M059J (cell line): ENCODE measurements at regions not wholly inside any gene's neighbourhood (a gene's known extent, or its start where the extent isn't known, plus 50 kb on each side); places are given as distances from the start of the nearest gene placed in this dataset.

Experiments used
- DNase-seq: peaks from one replicate; pipeline ENCODE4 v3.0.0-alpha.2; 2012; ENCODE audit warnings: low read depth

DNA sequence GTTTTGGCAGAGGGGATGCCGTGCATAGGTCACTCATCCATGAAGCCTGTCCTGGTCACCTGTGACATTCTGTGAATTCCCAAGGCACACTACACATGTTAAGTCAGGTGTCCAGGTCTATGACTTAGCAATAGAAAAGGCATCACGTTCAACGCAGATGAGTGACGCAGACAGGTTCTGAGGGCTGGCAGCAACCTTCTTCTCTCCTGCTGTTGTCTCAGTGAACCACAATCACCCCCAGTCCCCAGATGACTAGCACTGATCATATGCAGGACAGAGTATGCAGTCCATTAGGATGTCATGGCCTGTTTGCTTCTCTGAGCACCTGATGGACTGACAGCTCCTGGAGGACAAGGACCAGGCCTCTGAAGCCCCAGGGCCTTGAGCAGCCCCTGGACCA lies 157.8 kb upstream of the KAZN start:
- peak; percentile 60 for DNase-seq

DNA sequence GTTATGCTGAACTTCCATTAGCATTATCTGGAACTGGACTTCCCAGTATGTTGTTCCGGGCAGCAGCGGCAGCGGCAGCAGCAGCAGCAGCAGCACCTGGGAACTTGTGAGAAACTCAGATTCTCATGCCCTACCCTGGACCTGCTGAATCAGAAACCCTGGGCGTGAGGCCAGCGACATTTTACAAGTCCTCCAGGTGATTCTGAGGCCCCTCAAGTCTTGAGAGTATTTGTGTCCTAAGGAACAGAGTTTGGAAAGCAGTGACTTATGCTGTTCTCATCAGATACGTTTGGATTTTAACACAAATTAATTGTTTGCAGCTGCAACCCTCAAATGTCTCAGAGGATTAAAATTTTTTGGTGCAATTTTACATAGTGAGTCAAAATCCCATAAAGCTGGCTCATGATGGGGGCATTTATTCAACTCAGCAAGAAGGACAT lies 157.2 kb upstream of the KAZN start:
- DNase-seq = peak; percentile 97

DNA sequence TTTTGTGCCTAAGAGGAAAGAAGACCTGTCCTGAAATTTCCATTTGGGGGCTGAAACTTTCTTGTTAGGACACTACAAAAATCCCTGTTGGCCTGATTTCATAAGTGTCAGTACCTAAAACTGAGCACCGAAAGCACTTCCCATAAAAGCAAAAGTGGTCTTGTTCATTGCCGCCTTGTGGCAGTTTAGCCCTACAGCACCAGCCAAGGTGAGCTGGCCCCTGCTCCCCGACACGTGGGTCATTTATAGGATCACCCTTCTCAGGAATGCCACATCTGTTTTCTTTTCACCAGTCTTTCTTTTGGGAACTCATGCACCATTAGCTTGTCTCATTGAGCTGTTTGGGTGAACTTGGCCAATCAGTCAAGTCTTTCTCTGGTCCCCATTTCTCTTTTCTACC lies 155.8 kb upstream of the KAZN start:
- peak; percentile 28 for DNase-seq

DNA sequence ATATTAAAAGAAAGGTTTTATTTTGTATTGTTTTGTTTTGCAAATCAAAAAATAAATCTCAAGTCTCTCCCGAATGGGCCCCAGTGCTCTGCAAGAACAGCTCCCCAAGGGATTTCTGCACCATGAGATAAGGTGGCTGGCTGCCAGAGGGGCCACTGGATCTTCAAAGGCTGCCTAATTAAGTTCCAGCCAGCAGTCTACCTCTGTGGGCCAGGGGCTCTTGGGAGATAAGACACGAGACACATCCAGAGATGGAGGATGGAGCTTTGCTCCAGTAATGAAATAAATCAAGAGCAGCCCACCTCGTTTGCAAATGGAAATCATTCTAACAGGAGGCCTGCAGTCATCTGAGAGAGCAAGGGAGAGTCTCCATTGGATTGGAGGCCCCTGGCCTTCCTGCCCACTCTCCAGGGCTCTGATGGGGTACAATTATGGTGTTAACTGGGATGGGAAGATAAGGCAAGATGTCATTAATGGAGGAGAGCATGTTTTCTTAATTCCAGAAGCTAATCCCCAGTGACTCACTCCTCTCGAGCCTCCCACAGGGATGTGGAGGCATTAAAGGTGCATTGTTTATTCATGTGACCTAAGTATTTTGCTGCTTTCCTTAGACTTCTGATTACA lies 155.2 kb upstream of the KAZN start:
- peak; percentile 19 for DNase-seq

DNA sequence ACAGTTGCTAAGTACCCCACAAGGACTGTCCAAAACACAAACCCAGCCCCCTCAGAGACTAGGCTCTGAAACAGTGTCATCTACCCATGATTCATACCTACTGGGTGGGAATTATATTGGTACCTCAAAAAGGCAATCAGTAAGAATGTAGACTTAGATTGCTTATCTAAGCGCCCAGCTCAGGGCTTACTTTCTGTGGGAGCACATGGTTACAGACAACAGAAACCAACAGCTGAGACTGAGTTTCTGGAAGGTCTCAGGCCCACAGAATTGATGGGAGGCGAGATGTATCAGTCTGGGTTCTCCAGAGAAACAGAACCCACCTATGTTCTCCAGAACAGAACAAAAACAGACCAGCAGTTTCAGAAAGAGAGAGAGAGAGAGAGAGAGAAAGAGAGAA lies 147.3 kb upstream of the KAZN start:
- DNase-seq = no peak

DNA sequence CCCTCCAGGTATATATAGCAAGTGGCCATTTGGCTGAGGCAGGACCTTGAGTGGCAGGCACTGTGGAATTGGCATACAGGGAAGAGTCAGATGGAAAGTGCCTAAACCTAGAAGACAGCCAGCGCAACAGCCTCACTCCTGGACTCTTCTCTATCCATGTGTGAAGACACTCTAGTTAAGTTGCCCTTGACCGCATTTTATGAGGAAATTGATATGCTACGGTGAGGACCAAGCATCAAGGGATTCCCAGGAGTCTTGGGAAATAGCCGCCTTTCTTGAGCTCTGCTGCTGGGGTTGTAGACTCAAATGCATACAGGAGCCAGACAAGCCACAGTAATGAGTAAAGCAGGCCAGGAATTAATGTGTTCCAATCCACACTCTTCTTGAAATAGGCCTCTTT lies 145.9 kb upstream of the KAZN start:
- no peak for DNase-seq

DNA sequence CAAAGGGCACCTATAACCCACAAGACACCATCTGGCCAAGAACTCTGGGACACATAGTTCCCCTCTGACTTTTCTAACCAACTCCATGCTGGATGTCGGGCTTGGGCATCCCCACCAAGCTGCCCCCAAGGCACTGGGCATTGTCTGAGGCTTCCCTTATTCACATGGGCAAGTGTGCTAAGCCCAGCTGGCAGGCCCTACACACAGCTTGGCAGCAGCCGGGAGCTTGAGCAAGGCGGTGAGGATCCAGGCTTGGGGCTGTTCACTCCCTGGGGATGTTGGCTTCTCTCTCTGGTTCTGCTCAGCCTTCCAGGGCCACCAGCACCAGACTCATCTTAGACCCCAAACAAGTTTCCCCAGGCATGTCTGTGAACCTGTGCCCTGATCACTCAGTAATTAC lies 138.3 kb upstream of the KAZN start:
- DNase-seq = no peak

DNA sequence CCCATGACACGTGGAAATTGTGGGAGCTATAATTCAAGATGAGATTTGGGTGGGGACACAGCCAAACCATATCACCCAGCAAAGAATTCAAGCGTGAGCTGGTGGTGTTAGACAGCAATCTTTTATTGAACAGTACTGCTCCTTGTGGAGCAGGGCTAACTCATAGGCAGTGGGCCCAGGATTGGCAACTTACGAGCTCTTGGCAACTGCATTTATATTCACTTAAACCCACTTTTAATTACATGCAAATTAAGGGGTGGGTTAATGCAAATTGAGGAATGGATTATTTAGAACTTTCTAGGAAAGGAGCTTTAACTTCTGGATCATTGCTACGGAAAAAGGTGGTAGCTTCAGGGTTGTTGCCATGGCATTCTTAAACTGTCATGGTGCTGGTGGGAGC lies 135.6 kb upstream of the KAZN start:
- DNase-seq = no peak

DNA sequence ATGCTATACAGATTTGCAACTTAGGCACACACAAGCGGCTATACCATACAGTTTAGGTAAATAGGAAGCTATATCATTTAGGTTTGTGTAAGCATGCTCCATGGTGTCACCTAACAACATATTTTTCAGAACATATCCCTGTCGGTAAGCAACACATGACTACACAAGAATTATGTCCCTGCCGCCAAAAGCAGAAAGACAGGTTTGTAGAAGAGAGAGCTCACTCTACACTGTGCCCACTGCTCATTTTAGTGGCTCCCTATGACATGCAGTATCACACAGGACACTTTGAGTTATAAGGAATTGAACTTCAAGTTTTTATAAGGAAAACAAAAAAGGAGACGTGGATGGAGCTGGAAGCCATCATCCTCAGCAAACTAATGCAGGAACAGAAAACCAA lies 132.5 kb upstream of the KAZN start:
- DNase-seq = no peak

DNA sequence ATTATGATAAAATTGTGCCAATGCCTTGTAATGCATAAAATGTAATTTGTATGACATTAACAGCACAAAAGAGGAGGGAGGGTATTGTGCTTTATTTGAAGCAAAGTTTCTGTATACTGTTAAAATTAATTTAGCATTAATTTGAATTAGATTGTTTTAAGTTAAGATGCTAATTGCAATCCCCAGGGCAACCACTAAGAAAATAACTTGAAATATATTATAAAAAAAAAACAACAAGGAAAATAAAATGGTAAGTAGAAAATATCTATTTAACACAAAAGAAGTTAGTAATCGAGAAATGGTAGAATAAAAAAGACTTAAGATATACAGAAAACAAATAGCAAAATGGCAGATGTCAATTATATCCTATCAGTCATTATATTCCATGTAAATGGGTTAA lies 131.4 kb upstream of the KAZN start:
- no peak for DNase-seq

DNA sequence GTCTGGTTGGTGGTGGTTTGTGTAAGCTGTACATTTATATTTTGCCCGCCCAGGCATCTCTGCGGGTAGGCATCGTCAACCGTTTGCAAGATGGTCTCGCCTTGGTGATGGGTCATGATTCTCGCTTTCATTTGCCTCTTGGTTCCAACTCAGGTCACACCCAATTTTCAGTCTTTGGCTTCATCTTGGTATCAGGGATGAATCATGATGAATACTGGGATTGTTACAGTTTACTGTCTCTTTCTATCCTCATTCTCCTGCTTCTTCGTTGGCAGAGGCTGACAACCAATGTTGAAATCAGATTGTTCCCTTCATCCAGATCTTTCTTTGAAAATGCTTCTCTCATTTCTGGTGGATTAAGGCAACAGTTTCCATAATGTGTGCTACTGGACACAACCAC lies 129.7 kb upstream of the KAZN start:
- DNase-seq = no peak

DNA sequence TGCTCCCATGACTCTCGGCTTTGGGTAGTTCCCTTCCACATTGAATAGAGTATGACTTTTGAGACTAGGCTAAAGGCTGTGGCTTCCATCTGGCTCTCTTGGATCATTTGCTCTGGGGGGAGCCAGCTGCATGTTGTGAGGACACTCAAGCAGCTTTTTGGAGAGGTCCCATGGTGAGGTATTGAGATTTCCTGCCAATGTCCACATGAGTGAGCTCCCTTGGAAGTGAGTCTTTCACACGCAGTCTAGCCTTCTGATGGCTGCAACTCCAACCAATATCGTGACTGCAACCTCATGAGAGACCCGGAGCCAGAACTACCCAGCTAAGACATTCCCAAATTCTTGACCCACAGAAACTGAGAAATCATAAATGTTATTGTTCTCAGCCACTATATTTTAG lies 127.7 kb upstream of the KAZN start:
- no peak for DNase-seq

DNA sequence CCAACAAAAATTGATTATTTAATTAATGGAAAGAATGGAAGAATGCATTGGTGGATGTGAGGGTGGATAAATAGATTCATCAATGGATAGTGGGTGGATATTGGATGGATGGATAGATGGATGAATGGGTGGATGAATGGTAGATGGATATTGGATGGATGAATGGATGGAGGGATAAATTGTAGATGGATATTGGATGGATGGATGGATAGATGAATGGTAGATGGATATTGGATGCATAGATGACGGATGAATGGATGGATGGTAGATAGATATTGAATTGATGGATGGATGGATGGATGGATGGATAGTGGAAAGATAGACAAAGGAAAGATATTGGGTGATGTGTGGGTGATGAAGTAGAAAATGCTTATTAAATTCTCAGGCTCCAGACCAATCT lies 123.6 kb upstream of the KAZN start:
- DNase-seq = no peak

DNA sequence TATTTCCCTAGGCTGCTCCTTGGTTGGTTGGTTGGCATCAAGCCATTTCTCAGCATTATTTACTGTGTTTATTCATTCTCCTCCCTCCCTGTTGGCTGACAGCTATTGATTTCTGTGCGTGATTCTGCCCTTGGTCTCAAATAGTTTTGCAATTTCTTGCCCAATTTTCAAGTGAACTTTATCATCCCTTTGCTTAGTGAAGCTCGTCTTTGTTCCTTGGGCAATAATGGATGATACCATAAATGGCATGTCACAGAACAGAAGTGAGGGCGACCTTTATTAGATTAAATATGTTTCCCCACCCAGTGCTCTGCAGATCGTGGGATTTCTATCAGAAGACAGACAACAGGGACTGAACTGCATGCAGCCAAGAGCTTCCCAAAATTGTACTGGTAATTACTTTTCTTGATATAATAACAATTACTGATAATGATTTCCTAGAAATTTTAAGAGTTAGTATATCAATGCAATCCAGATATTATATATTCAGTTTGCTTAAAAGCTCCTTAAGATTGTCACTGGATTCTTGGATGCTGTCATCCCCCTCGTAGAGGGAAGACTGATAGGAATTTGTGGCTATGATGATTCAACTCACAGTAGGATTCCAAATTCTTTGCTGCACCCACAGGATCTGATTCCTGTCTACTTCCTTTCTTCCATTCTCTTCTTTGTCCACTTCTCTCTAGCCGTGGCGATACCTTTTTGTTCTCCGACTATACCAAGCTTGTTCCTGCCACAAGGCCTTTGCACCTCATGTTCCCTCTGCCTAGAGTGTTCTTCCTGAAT lies 122.1 kb upstream of the KAZN start:
- DNase-seq = peak; percentile 79

DNA sequence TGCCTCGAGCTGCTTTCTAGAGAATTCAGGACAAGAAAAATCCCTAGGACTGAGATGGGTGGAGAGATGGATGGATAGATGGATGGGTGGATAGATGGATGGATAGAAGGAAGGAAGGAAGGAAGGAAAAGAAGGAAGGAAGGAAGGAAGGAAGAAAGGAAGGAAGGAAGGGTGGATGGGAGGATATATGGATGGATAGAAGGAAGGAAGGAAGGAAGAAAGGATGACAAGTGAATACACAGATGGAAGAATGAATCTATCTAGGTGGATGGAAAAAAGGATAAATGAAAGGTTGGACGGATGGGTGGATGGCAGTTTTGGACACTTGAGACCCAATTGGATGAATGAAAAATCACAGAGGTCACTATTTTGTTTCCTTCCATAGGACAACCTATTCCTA lies 120.4 kb upstream of the KAZN start:
- DNase-seq = no peak

DNA sequence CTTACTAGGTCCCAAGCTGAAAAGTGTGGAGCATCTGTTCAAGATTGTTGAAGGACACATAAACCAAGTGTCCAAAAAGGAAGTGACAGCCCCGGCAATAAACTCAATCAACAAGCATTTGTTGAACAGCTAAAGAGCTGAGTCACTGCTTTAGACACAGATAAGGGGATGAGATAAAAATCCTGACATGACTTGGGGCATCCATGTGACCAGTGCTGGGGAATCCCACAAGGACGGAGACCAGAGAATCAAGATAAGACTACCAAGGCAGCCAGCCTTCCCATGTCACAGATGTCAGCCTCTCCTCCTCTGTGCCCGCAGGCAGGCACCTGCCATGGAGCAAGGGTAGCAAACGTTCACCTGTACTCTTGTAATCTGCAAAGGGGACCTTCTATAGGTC lies 118.6 kb upstream of the KAZN start:
- DNase-seq = peak; percentile 81

DNA sequence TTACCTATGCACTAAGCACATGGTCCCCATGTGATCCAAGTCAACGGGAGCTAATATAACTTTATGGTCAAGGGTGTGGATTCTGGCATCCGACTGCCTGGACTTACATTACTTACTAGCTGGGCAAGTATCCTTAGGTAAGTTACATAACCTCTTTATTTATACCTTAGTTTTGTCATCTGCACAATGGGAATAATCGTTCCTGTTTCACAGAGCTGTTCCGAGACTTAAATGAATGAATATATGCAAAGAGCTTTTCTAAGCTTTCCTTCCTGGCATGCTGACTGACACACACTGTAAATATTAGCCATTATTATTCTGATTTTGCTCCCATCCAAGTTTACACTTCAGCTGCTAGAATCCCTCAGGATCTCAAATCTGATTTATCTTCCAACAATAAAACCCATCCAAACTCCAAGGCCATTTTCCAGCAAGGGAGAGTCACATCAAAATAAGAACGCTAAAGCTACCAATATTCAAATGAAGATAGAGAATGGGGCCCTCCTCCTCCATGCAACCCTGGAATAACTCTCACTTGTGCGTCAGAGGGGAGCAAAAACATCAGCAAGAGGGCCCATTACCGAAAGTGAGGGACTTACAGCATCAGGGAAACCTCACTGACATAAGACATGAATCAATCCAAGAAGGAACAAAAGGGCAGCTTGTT lies 115.6 kb upstream of the KAZN start:
- no peak for DNase-seq

DNA sequence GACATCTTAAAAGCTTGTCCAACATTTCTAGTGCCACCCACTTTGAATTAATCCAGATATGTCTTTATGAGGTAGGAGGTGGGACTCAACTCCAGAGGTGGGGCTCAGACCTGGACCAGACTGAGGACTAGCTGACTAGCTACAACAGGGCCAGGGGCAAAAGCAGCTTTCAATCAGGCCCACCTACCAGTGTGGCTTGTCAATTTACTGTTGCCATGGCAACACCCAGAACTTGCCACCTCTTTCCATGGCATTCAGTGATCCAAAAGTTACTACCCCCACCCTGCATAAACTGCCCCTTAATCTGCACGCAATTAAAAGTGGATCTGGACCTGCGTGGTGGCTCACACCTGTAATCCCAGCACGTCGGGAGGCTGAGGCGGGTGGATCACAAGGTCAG lies 113.2 kb upstream of the KAZN start:
- DNase-seq = no peak

DNA sequence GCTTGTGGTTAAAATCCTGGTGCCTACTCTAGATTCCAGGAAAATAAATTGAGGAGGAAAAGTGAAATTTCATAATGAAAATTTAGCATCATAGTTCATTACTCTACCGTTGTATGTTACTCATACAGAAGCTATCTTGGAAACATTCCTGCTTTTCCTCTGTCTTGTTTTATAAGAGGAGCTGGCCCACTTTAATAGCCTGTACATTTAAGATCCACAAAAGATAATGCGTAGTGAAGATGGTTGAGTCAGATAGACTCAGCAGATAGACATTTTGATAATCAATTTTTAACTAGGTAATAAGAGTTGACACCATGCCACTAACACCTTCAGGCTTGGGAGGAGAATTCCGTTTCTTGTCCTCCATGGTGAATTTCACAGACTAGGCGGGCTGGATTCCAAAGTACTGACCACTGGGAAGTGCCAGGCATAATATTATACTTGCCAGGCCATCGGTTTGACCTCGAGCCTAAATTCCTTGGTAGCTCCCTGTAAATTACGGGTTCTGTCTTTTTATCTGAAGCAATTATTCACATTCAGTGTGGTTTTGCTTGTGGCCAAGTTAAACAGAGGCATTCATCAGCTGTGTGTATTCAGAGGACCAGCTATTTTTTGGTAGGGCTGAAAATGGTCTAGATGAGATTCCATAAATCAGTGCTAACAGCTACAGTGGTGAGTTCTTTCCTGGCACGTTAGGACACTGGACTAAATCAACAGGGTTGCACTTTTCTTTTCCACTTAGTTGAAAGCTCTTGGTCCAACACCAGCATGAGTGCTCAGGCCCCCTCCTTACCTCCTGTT lies 111.9 kb upstream of the KAZN start:
- DNase-seq = peak; percentile 98

DNA sequence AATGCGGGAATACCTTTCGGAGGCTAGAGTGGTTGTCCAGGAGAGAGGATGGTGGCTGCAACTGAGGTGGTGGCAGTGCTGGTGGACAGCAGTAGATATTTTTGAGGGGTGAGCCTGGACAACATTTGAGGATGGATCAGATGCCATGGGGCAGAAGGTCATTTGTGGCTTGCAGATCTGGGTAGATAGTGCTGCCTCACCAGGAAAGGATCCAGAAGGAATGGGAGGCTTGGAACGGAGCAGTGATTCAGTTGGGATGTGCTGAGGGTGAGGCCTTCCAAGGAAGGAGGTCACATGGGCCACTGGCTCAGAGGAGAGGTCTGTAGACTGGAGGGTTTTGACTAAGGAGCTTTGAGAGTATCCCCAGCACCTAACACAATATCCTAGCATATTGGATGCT lies 110.8 kb upstream of the KAZN start:
- peak; percentile 85 for DNase-seq

DNA sequence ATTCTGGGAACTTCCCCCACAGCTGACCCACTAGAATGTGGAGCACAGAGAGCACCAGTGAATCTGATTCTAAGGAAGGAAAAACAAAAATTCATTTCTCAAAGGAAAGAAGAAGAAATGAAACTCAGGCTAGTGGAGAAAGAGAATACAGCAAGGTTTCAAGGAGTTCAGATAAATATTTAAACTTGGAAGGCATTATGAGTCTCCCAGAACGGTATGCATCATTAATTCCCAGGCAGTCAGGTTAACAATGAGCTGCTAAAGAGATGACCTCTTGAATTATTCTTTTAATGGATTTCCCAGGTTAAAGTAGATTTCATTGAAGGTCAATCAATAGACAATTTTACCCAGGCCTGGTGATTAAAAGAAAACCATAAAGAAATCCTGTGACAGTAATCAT lies 103.6 kb upstream of the KAZN start:
- DNase-seq = no peak

DNA sequence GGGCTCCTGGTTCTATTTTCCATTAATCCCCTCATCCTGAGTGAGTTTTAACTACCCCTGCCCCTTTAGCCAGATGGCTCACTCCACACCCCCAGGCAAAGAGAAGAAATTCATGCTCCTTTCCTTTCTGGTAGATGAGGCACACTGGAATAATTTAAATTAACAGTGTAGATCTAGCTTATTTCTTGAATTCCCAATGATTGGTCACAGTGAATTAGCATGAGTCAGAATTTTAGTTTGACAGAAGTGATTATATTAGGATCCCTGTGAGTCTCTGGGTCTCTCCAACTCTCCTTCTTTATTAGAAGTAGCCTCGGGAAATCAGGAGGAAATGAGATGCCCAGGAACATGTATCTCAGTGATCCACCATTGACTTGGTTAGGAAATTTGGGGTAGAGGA lies 103.1 kb upstream of the KAZN start:
- DNase-seq = peak; percentile 67
